GM23248 (cell line): ENCODE measurements at regions not wholly inside any gene's neighbourhood (a gene's known extent, or its start where the extent isn't known, plus 50 kb on each side); places are given as distances from the start of the nearest gene placed in this dataset.
"Not testable (repeated sequence)": the region's sequence is repeated elsewhere in the genome, so short reads cannot be mapped to it uniquely, and the experiment has no call there.

Experiments used
- DNase-seq: peaks from one replicate; pipeline ENCODE4 v3.0.0-alpha.2; 2015
- H2AFZ ChIP-seq: fragments of 200-600 bp; sonication (generic); 2 replicates; pipeline ENCODE4 v1.6.1; 2016; ENCODE audit warnings: antibody characterized with exemption
- H3F3A ChIP-seq: fragments of 200-600 bp; sonication (generic); 2 replicates; pipeline ENCODE4 v1.6.1; 2016; ENCODE audit warnings: mild to moderate bottlenecking, antibody characterized with exemption, mixed run types; ENCODE audit not compliant: insufficient read depth
- H3K27ac ChIP-seq: fragments of 200-600 bp; sonication (generic); 2 replicates; pipeline ENCODE4 v1.5.1; 2016; ENCODE audit warnings: mild to moderate bottlenecking
- H3K27me3 ChIP-seq: fragments of 200-600 bp; sonication (generic); replicated peaks from 2 replicates; pipeline ENCODE4 v1.6.1; 2016; ENCODE audit warnings: mild to moderate bottlenecking; ENCODE audit not compliant: insufficient read depth
- H3K36me3 ChIP-seq: fragments of 200-600 bp; sonication (generic); 2 replicates; pipeline ENCODE4 v1.6.1; 2016; ENCODE audit warnings: low read depth, mild to moderate bottlenecking
- H3K4me1 ChIP-seq: fragments of 200-600 bp; sonication (generic); 2 replicates; pipeline ENCODE4 v1.6.1; 2016; ENCODE audit warnings: mild to moderate bottlenecking; ENCODE audit not compliant: insufficient read depth
- H3K4me2 ChIP-seq: fragments of 200-600 bp; sonication (generic); one replicate; pipeline ENCODE4 v1.6.1; 2016; ENCODE audit warnings: mild to moderate bottlenecking; ENCODE audit not compliant: unreplicated experiment
- H3K4me3 ChIP-seq: fragments of 200-600 bp; sonication (generic); 2 replicates; pipeline ENCODE4 v1.5.1; 2016; ENCODE audit warnings: mild to moderate bottlenecking
- H3K79me2 ChIP-seq: fragments of 200-600 bp; sonication (generic); 2 replicates; pipeline ENCODE4 v1.6.1; 2016; ENCODE audit warnings: mild to moderate bottlenecking; ENCODE audit not compliant: insufficient read depth
- H3K9ac ChIP-seq: fragments of 200-600 bp; sonication (generic); 2 replicates; pipeline ENCODE4 v1.6.1; 2016; ENCODE audit warnings: mild to moderate bottlenecking
- H3K9me2 ChIP-seq: fragments of 200-600 bp; sonication (generic); 2 replicates; pipeline ENCODE4 v1.6.1; 2016; ENCODE audit warnings: mixed run types, mild to moderate bottlenecking, moderate library complexity; ENCODE audit not compliant: insufficient read depth
- H3K9me3 ChIP-seq: fragments of 200-600 bp; sonication (generic); one replicate; pipeline ENCODE4 v1.6.1; 2017; ENCODE audit warnings: low read depth
- H4K20me1 ChIP-seq: fragments of 200-600 bp; sonication (generic); 2 replicates; pipeline ENCODE4 v1.6.0; 2016; ENCODE audit not compliant: insufficient read depth
- EZH2 ChIP-seq: fragments of 200-600 bp; sonication (generic); IDR thresholded peaks from 2 replicates; pipeline ENCODE4 v1.6.1; 2018; ENCODE audit warnings: antibody characterized with exemption, mild to moderate bottlenecking; ENCODE audit not compliant: insufficient read depth, poor library complexity, severe bottlenecking
- EZH2phosphoT487 ChIP-seq: fragments of 200-600 bp; sonication (generic); IDR thresholded peaks from 2 replicates; pipeline ENCODE4 v1.6.1; 2018; ENCODE audit warnings: antibody characterized with exemption, moderate library complexity, mild to moderate bottlenecking, low read depth; ENCODE audit not compliant: insufficient read depth
- WGBS, 2 experiments: methylation state at CpG; one replicate each; pipeline ENCODE4 v1.1.6; 2015 to 2017; ENCODE audit warnings: low lambda C conversion rate in 2 of 2, low coverage in 1 of 2; ENCODE audit errors: missing lambda C conversion rate in 2 of 2; 5-methylcytosine and 5-hydroxymethylcytosine counted together
- in situ Hi-C: fragments of 300-500 bp; cut with MboI; formaldehyde crosslinking; loops from 2 replicates; pipeline ENCODE4 v1.15.0; 2020

GRCh38 chrX:52261125-52261462 is 76.4 kb downstream of the MAGED4 start:
- Histone ChIP-seq H2AFZ (peak overlapping the region; percentile 88), H3K27me3 (no peaks in the 10 kb centered on the region), H3K9me3 (no peaks in the 10 kb centered on the region), H3K4me1 (no peaks in the 10 kb centered on the region; the same call in 1 of the 2 replicates), H3K4me2 (peak overlapping the region; percentile 92), H3K9ac (no peak overlapping the region), H3K36me3 (no peaks in the 10 kb centered on the region), H3F3A (no peaks in the 10 kb centered on the region), H3K79me2 (no peaks in the 10 kb centered on the region), H4K20me1 (no peaks in the 10 kb centered on the region), H3K4me3 (peak overlapping the region; percentile 94), H3K9me2 (no peaks in the 10 kb centered on the region), H3K27ac (peak overlapping the region; percentile 73; the same call in 1 of the 2 replicates)
- WGBS, 2 experiments, result 0 to 4% methylated on average over 2 of the region's 2 CpGs
- no peak for DNase-seq
- in situ Hi-C loops, result no loop called here
- TF ChIP-seq EZH2phosphoT487 (no peak), EZH2 (no peak)

DNA sequence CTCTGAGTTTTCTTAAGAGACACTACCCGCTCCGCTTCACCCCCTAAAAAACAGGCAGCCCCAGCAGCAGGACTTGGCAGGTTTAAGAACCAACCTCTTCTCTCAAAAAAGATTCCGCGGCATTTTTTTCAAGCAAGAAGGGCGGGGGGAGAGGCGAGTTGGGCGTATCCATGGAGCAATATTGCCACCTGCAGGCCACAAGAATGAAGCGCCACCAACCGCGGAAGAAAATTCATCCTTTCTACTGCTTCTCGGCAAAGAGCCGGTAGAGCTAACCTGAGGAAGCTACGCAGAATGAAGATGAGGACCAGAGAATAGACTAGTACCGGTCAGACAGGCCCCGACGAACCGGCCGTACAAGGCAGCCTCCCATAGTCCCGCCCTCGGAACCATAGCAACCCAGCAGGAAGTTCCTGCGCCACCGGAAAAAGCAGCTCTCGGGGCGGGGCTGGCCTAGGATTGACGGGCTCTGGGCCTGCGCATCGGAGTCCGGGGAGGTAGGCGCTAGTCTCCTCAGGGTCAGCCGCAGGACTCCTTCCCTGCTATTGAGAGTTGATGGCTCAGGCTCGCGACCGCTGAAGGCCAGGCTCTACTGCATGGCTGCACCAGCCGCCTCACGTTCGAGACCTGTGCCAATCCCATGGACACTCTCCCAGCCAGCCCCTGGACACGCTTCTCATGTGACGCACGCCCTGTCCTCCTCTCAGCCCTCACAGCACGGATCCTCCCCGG is 76.9 kb downstream of the MAGED4 start:
- TF ChIP-seq EZH2phosphoT487, result no peak
- TF ChIP-seq EZH2, result no peak
- peak overlapping the region; percentile 88 for H2AFZ ChIP-seq
- in situ Hi-C loops, result no loop called here
- H3K36me3 ChIP-seq, result no peaks in the 10 kb centered on the region
- DNase-seq, result peak; percentile 88
- no peaks in the 10 kb centered on the region for H3K9me3 ChIP-seq
- H3K4me3 ChIP-seq, result peak overlapping the region; percentile 94
- peak overlapping the region; percentile 73 for H3K27ac ChIP-seq
- 0 to 2% methylated on average over 18 to 31 of the region's 41 CpGs for WGBS, 2 experiments
- H3K79me2 ChIP-seq, result no peaks in the 10 kb centered on the region
- peak overlapping the region; percentile 84 for H3K9ac ChIP-seq
- H3F3A ChIP-seq, result no peaks in the 10 kb centered on the region
- no peaks in the 10 kb centered on the region for H3K9me2 ChIP-seq
- peak overlapping the region; percentile 92 for H3K4me2 ChIP-seq
- no peaks in the 10 kb centered on the region for H4K20me1 ChIP-seq
- no peaks in the 10 kb centered on the region; the same call in 1 of the 2 replicates for H3K4me1 ChIP-seq
- no peaks in the 10 kb centered on the region for H3K27me3 ChIP-seq

GRCh38 chrX:52262195-52262546 is 77.5 kb downstream of the MAGED4 start:
- H2AFZ ChIP-seq, result peak overlapping the region; percentile 88
- in situ Hi-C loops, result no loop called here
- H3K36me3 ChIP-seq, result no peaks in the 10 kb centered on the region
- 0 to 14% methylated on average over 7 to 10 of the region's 19 CpGs for WGBS, 2 experiments
- no peaks in the 10 kb centered on the region for H3K79me2 ChIP-seq
- peak overlapping the region; percentile 73 for H3K27ac ChIP-seq
- H3K4me2 ChIP-seq, result peak overlapping the region; percentile 92
- no peaks in the 10 kb centered on the region for H3K9me2 ChIP-seq
- no peaks in the 10 kb centered on the region for H3F3A ChIP-seq
- H3K27me3 ChIP-seq, result no peaks in the 10 kb centered on the region
- TF ChIP-seq EZH2 (no peak), EZH2phosphoT487 (no peak)
- H4K20me1 ChIP-seq, result no peaks in the 10 kb centered on the region
- peak overlapping the region; percentile 84 for H3K9ac ChIP-seq
- no peak for DNase-seq
- peak overlapping the region; percentile 94 for H3K4me3 ChIP-seq
- no peaks in the 10 kb centered on the region for H3K9me3 ChIP-seq
- no peaks in the 10 kb centered on the region; the same call in 1 of the 2 replicates for H3K4me1 ChIP-seq

DNA sequence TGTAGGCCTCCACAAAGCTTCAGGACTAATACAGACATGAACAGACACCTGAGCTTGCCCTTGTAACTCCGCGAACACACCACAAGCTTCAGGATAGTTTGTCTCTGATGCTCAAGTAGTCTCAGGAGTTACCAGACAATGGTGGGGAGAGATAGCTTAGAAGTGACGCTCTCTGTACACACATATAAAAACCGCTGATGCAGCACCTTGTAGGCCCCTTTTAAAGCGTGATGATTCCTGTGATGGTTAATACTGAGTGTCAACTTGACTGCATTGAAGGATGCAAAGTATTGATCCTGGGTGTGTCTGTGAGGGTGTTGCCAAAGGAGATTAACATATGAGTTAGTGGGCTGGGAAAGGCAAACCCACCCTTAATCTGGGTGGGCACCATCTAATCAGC is 78.7 kb downstream of the MAGED4 start:
- Histone ChIP-seq H2AFZ (no peak overlapping the region), H3K9ac (no peak overlapping the region), H3F3A (no peaks in the 10 kb centered on the region), H3K27ac (no peak overlapping the region), H3K79me2 (no peaks in the 10 kb centered on the region), H3K9me2 (no peaks in the 10 kb centered on the region), H3K4me3 (no peak overlapping the region), H3K27me3 (no peaks in the 10 kb centered on the region), H3K36me3 (no peaks in the 10 kb centered on the region), H4K20me1 (no peaks in the 10 kb centered on the region), H3K4me1 (no peaks in the 10 kb centered on the region; the same call in 1 of the 2 replicates), H3K4me2 (no peak overlapping the region), H3K9me3 (no peaks in the 10 kb centered on the region)
- in situ Hi-C loops, result no loop called here
- no peak for DNase-seq
- WGBS, 2 experiments, result 93 to 97% methylated on average over 5 of the region's 5 CpGs
- TF ChIP-seq EZH2phosphoT487, result no peak
- TF ChIP-seq EZH2, result no peak

- in situ Hi-C loops, result no loop called here
- WGBS, 2 experiments, result 20 to 31% methylated on average over 4 of the region's 4 CpGs
- H3K79me2 ChIP-seq, result no peaks in the 10 kb centered on the region
These were observed 81.0 kb downstream of the MAGED4 start for GRCh38 chrX:52265713-52266112.

GRCh38 chrX:52268502-52268901 is 83.8 kb downstream of the MAGED4 start:
- H3K9me3 ChIP-seq, H3F3A ChIP-seq, H3K27me3 ChIP-seq, H3K36me3 ChIP-seq, H4K20me1 ChIP-seq, H3K4me2 ChIP-seq, H3K79me2 ChIP-seq, H3K9me2 ChIP-seq, H3K4me1 ChIP-seq, in situ Hi-C loops, H3K27ac ChIP-seq, DNase-seq, H2AFZ ChIP-seq, H3K4me3 ChIP-seq, H3K9ac ChIP-seq: not testable (repeated sequence)
- 44 to 64% methylated on average over 1 of the region's 1 CpG for WGBS, 2 experiments

More at GRCh38 chrX:52265713-52266112, 81.0 kb downstream of the MAGED4 start:
- no peak overlapping the region for H3K27ac ChIP-seq
- H3K27me3 ChIP-seq, result no peaks in the 10 kb centered on the region
- no peak overlapping the region for H3K4me3 ChIP-seq
- no peak overlapping the region for H3K4me2 ChIP-seq
- H2AFZ ChIP-seq, result no peak overlapping the region
- no peaks in the 10 kb centered on the region for H3K9me2 ChIP-seq
- no peaks in the 10 kb centered on the region for H3F3A ChIP-seq
- TF ChIP-seq EZH2, result no peak
- TF ChIP-seq EZH2phosphoT487, result no peak
- no peaks in the 10 kb centered on the region for H3K9me3 ChIP-seq
- no peak for DNase-seq
- H3K4me1 ChIP-seq, result no peaks in the 10 kb centered on the region; the same call in 1 of the 2 replicates
- H3K9ac ChIP-seq, result no peak overlapping the region
- no peaks in the 10 kb centered on the region for H4K20me1 ChIP-seq
- no peaks in the 10 kb centered on the region for H3K36me3 ChIP-seq
